Sigmoid colon (tissue), 4 donors: ENCODE measurements at regions not wholly inside any gene's neighbourhood (a gene's known extent, or its start where the extent isn't known, plus 50 kb on each side); places are given as distances from the start of the nearest gene placed in this dataset.

Source experiments
- EP300 ChIP-seq, 4 donors: sonication (generic); formaldehyde crosslinking; IDR thresholded peaks; one replicate each; pipeline ENCODE4 v1.6.1; 2017; ENCODE audit warnings: antibody characterized with exemption in 4 of 4
- POLR2A ChIP-seq, 2 donors: fragments of 450-650 bp; IDR thresholded peaks; one replicate each; pipeline ENCODE4 v1.6.1; 2016; ENCODE audit warnings: antibody characterized with exemption in 2 of 2, mild to moderate bottlenecking in 2 of 2, moderate library complexity in 2 of 2
- TF ChIP-seq, protein P1 (sequence below), 4 experiments: fragments of 450-650 bp in 3 of 4; fragments of 200-600 bp in 1 of 4; IDR thresholded peaks; one replicate each; pipeline ENCODE4 v1.5.1; 2016 to 2019; ENCODE audit warnings: antibody characterized with exemption in 4 of 4, mild to moderate bottlenecking in 3 of 4, moderate library complexity in 2 of 4

DNA sequence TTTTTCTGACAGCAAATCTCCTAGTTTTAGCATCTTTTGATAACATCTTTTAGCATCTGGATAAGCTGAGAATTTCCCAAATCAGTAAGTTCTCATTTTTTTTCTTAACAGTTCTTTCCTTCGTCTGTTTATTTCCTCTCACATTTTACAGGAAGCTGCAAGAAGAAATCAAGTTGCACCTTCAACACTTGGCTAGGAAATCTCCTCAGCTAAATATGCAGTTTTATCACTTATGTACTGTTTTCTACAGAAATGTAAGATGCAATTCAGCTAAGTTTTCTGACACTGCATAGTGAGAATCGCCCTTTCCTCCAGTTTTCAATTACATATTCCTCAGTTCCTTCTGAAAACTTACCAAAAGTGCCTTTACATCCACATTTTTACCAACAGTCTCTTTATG, 59.0 kb upstream of the MSX2 start:
- TF ChIP-seq POLR2A (IDR thresholded peaks at IDR 0.05) (no peak), EP300 (IDR thresholded peaks at IDR 0.05) (no peak)
- TF ChIP-seq, protein P1, sequence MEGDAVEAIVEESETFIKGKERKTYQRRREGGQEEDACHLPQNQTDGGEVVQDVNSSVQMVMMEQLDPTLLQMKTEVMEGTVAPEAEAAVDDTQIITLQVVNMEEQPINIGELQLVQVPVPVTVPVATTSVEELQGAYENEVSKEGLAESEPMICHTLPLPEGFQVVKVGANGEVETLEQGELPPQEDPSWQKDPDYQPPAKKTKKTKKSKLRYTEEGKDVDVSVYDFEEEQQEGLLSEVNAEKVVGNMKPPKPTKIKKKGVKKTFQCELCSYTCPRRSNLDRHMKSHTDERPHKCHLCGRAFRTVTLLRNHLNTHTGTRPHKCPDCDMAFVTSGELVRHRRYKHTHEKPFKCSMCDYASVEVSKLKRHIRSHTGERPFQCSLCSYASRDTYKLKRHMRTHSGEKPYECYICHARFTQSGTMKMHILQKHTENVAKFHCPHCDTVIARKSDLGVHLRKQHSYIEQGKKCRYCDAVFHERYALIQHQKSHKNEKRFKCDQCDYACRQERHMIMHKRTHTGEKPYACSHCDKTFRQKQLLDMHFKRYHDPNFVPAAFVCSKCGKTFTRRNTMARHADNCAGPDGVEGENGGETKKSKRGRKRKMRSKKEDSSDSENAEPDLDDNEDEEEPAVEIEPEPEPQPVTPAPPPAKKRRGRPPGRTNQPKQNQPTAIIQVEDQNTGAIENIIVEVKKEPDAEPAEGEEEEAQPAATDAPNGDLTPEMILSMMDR (IDR thresholded peaks at IDR 0.05) = no peak
